OCI-LY7 (cell line): ENCODE measurements at regions not wholly inside any gene's neighbourhood (a gene's known extent, or its start where the extent isn't known, plus 50 kb on each side); places are given as distances from the start of the nearest gene placed in this dataset.

ENCODE experiments used
- EZH2phosphoT487 ChIP-seq: fragments of 200-600 bp; sonication (generic); IDR thresholded peaks from 2 replicates; pipeline ENCODE4 v1.6.1; 2018; ENCODE audit warnings: low read depth, borderline replicate concordance, mild to moderate bottlenecking, mixed run types, antibody characterized with exemption, low read length, moderate library complexity, mixed read lengths
- TF ChIP-seq, protein P1 (sequence below): fragments of 200-600 bp; sonication (generic); conservative IDR thresholded peaks from 2 replicates; pipeline ENCODE4 v1.5.1; 2014; ENCODE audit warnings: mild to moderate bottlenecking, antibody characterized with exemption, low read length, moderate library complexity, mixed read lengths

GRCh38 chr7:54837761-54838160, 78.8 kb upstream of the SEC61G start:
- TF ChIP-seq, protein P1, sequence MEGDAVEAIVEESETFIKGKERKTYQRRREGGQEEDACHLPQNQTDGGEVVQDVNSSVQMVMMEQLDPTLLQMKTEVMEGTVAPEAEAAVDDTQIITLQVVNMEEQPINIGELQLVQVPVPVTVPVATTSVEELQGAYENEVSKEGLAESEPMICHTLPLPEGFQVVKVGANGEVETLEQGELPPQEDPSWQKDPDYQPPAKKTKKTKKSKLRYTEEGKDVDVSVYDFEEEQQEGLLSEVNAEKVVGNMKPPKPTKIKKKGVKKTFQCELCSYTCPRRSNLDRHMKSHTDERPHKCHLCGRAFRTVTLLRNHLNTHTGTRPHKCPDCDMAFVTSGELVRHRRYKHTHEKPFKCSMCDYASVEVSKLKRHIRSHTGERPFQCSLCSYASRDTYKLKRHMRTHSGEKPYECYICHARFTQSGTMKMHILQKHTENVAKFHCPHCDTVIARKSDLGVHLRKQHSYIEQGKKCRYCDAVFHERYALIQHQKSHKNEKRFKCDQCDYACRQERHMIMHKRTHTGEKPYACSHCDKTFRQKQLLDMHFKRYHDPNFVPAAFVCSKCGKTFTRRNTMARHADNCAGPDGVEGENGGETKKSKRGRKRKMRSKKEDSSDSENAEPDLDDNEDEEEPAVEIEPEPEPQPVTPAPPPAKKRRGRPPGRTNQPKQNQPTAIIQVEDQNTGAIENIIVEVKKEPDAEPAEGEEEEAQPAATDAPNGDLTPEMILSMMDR = no peak
- TF ChIP-seq EZH2phosphoT487 = no peak
